Activated CD4-positive, alpha-beta T cell treated with anti-CD3 and anti-CD28 coated beads, Interleukin-2, amount 50 U/mL, for 24 hours (primary cell): ENCODE measurements at regions not wholly inside any gene's neighbourhood (a gene's known extent, or its start where the extent isn't known, plus 50 kb on each side); places are given as distances from the start of the nearest gene placed in this dataset.

Experiments used
- DNase-seq, 2 donors: peaks; one replicate each; pipeline ENCODE4 v3.0.0-alpha.2; 2020; ENCODE audit warnings: low read depth in 1 of 2, low spot score in 1 of 2

DNA sequence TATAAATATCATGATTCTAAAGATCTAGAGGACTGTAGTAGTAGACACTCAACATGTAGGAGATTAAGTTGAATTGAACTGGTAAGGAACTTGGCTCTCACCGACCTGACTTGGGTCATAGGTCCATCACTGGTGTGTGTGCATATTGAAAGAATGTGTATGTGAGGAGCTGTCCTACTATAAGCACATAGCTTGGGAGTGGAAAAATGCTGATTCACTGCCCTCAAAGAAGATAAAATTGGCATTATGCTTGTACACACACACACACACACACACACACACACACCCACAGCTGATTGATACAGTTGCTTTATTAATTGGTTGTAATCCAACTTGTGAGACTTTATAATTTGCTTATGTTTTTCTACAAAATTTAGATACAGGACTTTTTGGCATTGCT, 411.0 kb upstream of the NR2F2 start:
- DNase-seq = no peak

DNA sequence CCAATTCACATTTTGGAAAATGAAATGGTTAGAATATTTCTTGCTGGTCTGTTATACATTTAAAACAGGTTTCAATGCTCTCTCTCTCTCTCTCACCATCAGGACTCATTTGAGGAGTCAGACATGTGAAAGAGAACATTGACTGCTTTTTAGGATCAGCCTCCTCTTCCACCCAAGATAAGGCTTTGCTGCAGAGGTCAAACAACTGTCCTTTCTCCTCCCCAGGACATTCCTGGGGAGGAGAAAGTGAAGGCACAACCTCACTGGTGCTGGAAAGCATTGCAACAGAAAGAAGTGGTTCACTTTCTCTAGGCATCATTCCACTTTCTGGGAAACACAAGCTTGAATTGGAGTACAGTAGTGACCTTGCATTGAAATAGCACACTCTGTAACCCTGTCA, 409.1 kb upstream of the NR2F2 start:
- DNase-seq = no peak

DNA sequence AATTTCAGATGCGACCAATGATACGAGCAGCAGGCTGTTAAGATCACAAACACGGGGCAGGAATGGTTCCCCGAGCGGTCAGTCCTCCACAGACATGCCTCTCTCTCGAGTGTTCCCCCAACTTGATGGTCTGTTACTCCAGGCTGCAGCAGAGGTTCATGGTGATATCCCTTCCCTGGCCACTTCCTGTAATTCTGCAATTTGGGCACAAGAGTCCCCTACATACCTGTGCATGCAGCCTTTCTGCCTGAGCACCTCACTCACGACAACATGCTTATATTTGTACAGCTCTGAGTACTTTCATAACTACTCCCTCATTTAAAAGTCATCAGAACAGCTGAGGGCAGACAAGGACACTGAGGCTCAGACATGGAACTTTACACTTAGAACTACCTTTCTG, 408.1 kb upstream of the NR2F2 start:
- DNase-seq = no peak

DNA sequence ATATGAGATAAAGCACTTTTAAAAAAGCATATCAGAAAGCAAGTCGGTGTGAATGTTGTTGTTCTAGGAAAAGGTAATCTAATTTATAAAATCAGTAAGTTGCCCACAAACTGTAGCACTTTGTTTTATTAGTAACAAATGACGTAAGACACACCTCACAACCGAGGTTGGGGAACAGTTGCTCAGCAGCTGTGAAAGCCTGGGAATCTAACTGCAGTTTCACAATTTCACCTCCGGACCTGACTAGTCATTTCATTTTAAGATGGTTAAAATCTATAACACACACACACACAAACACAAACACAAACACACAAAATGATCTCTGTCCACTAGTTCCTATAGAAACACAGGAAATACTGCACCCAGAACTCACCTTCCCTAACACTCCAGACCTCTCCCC, 406.7 kb upstream of the NR2F2 start:
- no peak for DNase-seq

DNA sequence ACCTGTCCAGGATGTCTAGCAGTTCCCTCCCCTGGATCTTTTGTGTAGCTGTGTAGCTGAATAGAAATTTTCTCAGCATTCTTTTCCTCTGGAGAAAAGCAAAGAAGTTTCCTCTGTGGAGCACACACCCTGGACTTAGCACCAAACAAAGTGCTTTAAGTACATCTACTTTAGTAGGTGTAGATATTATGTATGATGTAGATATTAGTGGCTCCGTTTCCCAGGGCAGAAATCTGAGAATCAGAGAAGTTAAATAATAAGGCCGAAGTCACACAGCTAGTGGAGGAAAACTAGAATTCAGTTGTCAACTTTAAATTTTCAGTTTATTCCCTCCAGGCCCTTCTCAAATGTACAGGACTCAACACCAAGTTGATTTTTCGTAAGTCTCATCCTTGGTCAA, 401.7 kb upstream of the NR2F2 start:
- no peak for DNase-seq

DNA sequence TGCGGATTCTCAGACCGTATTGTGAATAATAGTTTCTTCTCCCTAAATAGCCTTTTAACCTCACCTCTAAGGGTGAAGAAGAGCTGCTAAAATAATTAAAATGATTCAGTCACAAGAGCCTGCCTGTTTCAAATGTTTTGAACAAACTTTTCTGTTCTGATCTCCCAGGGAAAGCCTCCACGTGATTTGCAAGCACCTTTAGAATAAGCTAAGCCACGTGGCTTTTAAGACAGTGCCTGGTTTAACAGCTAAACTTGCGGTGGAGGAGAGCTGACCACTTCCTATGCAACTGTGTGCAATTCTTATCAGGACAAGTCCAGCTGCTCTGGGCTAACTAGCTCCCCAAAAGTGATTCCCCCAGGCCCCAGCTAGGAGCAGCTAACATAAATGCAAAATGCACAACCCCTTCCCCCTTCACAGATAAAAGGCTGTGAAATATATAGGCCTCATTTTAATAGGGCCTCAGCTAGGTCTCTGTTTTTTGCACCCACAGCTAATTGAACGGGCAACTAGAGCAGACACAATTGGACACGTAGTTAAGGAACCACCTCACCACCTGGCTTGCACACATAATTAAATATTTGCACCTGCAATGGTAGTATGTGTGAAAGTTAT, 401.2 kb upstream of the NR2F2 start:
- no peak for DNase-seq

DNA sequence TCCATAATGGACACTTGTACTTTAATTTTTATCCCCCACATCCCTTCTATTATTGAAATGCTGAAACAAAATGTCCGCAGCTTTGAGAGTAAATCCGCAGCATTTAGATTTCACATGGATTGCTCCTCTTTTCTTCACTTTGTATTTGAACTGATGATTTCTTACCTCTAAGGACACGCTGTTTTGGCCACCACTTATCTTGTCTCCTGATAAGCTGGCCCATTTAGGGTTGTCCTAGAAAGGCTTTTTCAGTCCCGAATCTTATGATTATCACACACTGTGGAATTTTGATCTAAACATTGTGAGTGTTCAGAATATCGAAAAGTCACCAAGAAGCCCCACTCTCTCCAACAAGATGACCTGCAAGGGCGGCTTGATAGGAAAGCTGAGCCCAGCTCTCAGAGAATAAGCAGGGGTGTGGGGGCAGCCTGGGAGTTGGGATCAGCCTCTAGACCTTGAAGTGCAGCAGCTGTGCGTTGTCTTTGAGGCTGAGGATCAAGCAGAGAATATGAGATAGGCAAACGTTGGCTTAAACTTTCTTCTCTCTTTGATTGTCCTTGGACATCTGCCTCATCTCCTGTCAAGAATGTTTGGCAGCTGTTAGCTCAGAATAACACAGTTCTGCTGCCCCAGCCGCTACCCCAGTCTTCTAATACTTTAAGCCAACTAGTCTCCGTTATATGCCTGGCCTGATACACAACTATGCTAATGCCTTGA, 399.7 kb upstream of the NR2F2 start:
- no peak for DNase-seq

DNA sequence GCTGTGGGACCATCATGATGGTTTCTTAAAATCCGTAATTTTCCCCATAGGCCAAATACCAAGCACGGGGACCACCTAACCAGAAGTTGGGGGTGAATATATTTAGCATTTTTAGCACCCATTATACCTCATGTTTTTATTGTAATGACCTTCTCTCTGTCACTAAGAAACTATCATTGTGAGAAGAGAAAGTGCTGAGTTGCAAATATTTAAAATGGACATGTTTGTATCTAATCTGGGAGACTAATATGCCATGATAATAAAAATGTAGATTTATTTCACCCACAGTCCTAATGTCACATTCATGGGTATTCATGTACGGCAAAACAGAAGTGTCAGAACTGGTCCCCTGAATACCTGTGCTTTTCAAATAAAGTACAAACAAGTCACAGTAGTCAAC, 398.9 kb upstream of the NR2F2 start:
- DNase-seq = no peak

DNA sequence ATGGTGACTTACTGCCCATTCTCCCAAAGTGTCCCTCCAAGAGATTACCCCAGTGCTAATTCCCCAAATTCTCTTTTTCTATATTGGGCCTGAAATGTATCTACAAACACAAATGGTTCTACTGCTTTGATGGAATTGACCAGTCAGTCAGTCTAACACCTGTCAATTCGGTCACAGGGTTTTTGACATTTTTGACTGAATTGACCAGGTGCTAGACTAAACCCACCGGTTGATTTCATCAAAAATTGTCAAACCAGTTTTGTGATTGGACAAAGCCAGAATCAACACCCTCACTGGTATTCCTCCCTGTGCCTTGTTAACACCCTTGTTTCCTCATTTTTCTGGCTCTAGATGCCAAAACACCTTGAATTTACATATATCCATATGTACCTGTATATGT, 398.4 kb upstream of the NR2F2 start:
- no peak for DNase-seq

DNA sequence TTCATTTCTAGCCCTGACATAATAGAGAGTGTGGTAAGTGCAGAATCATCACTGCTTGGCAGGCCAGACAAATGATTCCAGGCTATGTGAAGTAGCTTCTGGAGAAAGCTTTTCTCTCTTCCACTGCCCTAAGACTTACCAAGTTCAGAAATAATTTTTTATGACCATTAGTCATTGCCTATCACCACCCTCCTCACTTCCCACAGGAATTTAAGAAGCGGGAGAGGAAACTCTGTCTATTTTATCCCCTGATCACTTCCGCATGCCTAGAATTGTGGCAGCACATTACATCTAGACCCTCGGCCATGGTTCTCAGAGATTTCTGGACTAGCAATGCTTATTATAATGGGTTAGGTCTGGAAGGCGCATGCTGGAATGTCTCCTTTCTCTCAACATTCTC, 397.8 kb upstream of the NR2F2 start:
- no peak for DNase-seq

DNA sequence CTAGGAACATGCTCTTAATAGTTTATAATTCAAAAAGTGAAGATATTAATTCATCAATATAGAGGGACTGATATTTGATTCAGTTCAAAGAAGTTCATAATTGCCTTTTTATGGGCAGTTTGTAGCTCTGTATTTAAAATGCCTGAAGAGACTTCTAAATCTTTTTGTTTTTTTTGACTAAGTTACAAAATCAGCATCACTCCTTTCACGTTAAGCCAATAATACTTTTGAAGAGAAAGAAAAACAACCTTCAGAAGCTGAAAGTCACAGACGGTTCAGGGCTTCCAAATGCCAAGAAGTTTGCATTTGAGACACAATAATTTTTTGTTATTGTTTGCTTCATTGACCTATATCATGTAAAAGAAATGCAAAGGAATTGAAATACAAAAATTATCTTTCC, 394.6 kb upstream of the NR2F2 start:
- no peak for DNase-seq

DNA sequence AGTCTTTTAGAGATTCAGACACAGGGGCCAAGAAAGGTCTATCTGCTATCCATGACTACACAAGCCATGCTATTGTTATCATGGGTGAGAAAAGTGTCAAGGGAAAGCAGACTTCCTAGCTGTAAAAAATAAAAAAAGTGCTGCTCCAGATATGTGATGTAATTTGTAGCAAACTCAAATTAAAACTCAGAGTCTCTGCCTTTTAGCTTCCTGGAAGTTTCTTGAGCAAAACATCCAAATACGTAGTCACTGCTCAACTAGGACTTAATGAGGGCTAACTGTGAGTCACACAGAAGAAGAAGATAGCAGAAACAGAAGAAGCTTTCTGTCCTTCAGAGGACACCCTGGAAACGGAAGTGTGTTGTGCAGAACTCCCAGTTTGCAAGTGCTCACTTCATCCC, 393.4 kb upstream of the NR2F2 start:
- DNase-seq = no peak

DNA sequence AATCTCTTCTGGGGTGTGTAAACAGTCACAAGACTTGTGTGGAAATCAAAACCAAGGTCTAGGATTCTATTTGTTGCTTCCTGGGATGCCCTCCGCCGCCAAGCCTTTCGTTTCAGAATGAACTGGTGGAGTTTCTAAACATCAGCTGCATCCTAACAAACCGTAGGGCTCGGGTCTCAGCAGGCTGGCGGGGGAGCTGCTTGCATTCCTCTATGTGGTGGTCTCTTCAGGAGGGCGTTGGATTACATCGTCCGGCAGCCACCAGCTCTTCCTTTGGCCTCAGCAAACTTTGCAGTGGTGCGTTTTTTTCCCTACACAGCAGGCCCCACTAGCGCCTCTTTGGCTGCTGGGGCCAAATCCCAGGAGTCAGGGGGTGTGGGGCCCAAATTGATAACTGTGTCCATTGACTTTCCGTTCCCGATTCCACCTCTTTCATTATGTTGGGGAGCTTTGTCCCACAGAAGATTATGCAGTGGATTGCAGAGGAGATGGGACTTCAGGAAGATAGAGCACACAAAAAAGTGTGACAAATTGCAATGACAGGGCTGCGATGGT, 390.0 kb upstream of the NR2F2 start:
- DNase-seq = no peak

DNA sequence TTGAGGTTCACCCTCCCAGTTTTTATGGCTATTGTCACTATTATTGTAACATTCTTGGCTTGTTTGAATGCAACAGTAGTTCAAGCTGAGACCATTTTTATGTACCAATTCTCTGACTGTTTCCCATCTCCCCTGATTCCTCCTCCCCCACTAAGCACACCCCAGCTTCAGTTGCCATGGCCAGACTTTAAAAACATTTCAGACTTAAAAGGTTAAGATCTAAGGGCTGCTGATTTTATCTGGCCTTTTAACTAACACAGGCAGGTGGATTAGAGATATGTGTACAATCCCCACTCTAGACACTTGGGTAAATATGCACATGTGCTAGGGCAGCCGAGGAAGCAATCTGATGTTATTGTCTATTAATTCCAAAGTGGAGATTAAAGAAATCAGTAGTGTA, 386.3 kb upstream of the NR2F2 start:
- no peak for DNase-seq

DNA sequence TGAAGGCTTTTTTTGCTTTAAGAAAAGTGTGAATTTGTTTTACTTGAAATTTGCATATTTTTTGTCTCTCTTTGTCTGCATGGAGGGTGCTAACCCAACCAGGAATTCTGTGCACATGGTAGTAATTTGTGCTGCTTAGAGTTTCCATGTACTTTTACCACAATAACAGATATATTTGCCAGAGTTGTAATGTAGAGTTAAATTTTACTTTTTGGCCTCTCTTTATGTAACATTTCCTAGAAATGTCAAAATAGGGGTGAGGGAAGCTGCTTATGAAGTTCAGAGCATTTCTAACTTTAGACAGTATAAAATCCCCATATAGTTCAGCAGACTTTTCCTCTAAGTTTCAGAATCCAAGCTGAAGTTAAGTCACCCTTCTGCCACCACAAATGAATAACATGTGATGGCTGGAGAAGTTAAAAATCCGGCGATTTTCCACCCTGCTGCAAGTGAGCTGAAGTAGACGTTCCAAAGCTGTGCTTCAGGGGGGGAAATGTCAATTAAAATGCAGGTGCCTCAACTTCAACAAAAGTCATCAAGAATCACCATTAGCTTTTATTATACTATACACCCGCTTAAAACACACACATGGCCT, 385.7 kb upstream of the NR2F2 start:
- no peak for DNase-seq

DNA sequence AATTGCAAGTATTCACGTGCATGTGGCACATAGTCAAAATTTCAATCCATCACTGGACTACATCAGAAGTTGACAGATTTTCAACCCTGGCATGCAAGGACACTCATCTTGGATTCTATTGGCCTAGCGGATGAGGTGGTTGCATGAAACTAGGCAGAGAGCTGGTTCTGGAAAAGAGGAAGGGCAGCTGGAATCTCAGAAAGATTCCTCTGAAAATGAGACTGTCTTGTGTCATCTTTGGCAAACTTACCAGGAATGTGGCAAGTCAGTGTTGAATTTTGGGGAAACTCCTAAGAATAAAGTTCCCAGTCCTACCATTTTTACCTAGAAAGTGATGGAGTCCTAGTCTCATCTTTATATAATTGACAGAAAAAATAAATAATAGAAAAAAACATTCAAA, 384.3 kb upstream of the NR2F2 start:
- DNase-seq = no peak

DNA sequence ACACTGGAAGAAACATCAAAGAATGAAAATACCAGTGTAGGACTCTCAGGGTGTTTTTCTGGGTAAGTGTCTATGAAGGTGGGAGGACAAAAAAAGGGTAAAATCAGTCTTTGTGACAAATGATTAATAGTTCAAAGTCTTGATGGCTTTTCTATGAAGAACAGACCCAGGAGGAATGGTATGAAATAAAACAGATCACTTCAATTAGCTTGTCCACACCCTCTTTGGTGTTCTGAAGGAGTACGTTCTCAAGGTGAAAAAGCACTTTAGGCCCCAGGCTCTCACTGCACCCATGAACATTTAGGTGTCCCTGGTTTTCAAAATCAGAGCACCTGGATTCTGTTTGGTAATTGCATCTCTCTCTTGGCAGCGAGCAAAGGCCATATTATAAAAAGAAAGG, 383.6 kb upstream of the NR2F2 start:
- no peak for DNase-seq

DNA sequence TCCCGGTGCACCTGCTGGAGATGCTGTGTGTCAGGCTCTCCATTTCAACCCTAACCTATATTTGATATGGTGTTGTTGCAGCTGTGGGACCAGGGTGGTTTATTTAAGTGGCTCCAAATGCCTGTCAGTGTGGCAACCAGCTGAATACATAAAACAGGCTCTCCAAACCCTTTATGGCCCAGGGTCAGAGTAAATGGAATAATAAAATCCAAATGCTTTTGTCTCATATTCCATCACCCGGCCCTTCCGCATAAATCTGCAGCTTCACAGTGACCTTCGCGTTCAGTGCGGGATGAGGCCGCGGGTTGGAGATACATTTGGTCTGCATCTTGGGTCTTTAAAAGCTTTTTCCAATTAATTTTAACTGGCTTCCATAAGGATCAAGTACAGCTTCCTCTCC, 382.1 kb upstream of the NR2F2 start:
- DNase-seq = no peak

DNA sequence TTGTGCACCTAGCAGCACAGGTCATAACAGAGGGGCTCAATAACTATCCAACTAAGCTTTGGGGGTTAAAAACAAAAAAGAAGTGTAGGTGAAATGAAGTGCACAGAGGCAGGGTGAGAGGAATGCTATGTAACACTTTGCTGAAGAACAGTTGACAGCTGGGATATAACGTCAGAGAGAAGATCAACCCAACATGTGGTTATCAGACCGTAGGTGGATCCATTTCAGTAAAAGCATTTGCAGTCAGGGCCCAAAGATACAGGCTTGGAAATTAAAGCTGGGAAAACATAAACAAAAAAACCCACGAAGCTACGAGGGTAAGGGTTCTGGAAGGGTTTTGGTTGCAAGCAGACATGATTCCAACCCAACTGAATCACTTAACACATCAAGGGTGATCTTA, 377.5 kb upstream of the NR2F2 start:
- no peak for DNase-seq

DNA sequence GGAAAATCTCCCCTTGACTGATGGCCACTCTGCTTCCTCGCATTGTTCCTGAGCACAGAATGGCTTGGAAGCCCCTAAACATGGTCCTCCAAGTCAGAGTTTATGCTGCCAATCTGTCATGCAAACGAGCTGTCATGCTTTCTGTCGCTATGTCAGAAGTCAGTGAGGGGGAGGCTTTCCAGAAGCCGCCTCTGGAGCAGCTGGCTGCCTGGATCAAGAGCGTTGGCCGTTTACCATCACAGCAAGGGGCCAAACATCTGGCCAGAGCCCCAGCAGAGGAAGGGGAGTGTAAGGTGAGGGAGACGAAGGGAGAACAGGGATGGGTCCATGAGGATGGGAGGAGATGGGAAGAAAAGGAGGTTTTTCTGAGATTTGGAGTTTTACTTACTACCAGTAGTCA, 372.6 kb upstream of the NR2F2 start:
- no peak for DNase-seq

DNA sequence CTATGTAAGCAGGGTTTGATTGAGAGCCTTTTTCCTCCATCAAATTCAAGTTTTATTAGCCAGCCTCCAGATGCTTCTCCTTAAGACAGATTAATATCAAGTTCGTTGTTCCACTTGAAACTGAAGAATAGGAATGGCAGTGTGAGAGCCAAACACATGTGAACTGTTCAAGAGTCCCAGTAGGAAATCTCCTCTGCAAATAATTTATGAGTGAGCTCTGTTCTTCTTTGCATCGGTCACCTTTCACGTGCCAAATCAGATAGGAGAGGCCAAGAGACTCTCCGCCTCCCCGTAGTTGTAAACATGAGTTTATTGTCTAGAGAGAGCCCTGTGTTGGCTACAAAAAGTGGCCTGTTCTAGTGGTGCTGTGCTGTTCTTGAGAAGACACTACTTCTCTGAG, 372.1 kb upstream of the NR2F2 start:
- no peak for DNase-seq

DNA sequence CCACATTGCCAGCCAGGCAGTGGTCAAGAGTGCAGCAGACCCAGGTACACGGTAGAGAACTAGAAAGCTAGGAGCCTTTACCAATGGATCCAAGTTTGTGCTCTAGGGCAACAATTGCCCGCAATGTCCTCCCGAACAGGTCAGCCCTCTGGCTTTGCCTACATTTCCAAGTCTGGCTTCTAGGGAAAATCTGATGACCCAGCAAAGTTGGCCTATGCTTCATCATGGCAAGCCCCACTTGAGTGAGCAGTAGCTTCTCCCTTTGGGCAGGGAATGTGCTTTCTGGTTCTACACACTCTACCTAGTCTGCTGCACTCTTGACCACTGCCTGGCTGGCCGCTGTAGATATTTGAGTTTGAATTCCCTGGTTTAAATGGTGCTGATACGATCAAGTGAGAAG, 361.6 kb upstream of the NR2F2 start:
- no peak for DNase-seq

DNA sequence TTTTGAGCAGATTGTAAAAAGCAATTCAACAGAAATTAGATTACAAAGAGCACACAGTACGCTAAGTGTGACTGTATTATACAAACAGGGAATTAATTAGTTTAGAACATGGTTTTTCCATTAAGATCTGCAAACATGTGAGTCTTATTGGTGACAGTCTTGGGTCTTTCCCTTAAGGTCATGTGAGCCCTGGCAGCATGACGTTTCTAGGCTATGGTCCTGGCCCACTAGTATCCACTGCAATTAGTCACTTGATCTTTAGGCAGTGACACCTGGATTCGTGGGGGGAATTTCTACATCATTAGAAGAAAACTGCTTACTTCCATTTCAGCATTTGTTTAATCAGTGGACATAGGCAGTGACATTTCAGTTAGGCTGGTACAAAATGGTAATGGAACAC, 360.2 kb upstream of the NR2F2 start:
- no peak for DNase-seq
